ENCODE measurements at regions not wholly inside any gene's neighbourhood (a gene's known extent, or its start where the extent isn't known, plus 50 kb on each side); places are given as distances from the start of the nearest gene placed in this dataset.

DNA sequence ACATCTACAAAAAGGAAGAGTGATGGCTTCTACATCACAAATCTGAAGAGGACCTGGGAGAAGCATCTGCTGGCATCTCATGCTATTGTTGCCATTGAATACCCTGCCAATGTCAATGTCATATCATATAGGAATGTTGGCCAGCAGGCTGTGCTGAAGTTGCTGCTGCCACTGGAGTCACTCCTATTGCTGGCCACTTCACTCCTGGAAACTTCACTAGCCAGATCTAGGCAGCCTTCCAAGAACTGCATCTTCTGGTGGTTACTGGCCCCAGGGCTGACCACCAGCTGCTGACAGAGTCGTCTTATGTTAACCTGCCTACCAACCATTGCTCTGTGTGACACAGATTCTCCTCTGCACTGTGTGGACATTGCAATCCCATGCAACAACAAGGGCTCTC, 111.8 kb downstream of the PERP start:
- no peak for DNase-seq (ENCODE audit: low spot score)
- Histone ChIP-seq H2BK12ac (ENCODE audit: low read length) (no peak overlapping the region), H3K27me3 (ENCODE audit: control insufficient read depth in 3 of 3, insufficient read depth in 3 of 3, low read depth in 1 of 3, low read length in 3 of 3) (no peaks in the 10 kb centered on the region), H3K4me3 (ENCODE audit: low read length in 2 of 2) (no peak overlapping the region), H2AK5ac (ENCODE audit: low read depth, low read length) (no peak overlapping the region), H3K4me1 (ENCODE audit: control insufficient read depth in 2 of 2, insufficient read depth in 1 of 2, low read depth in 1 of 2, low read length in 2 of 2) (no peaks in the 10 kb centered on the region), H3K4me2 (ENCODE audit: insufficient read depth, low read length, poor library complexity, severe bottlenecking) (no peak overlapping the region), H3K18ac (ENCODE audit: low read length) (no peak overlapping the region), H2BK15ac (ENCODE audit: low read length) (no peak overlapping the region), H3K4ac (ENCODE audit: low read length) (no peak overlapping the region), H3K9me3 (replicated peaks in 1 of 2; ENCODE audit: control insufficient read depth in 2 of 2, insufficient read depth in 1 of 2, low read depth in 1 of 2, low read length in 2 of 2) (peaks cover 0 to 1% of the 10 kb centered on the region in 2 donors), H4K91ac (ENCODE audit: low read depth, low read length, poor library complexity) (no peak overlapping the region), H3K23ac (ENCODE audit: low read depth, low read length, poor library complexity) (no peak overlapping the region), H3K27ac (replicated peaks; ENCODE audit: low read length) (no peak overlapping the region), H3K36me3 (replicated peaks in 1 of 2; ENCODE audit: control insufficient read depth in 2 of 2, insufficient read depth in 2 of 2, low read length in 2 of 2) (no peaks in the 10 kb centered on the region), H3K14ac (ENCODE audit: low read length) (no peak overlapping the region), H2AFZ (ENCODE audit: low read length) (no peak overlapping the region), H2BK5ac (ENCODE audit: low read length) (no peak overlapping the region), H3K79me1 (ENCODE audit: low read depth, low read length) (no peaks in the 10 kb centered on the region), H2BK120ac (ENCODE audit: low read depth, low read length) (no peak overlapping the region), H4K8ac (ENCODE audit: low read depth, low read length) (no peak overlapping the region), H3K9ac (ENCODE audit: low read depth, low read length, poor library complexity) (no peak overlapping the region)
- no CpG with 5 or more reads among the region's 1 CpG for WGBS, 2 donors (ENCODE audit: extremely low coverage in 2 of 2, insufficient read length in 2 of 2, insufficient replicate concordance in 1 of 2)

GRCh38 chr6:137998461-137999019, 108.7 kb downstream of the PERP start:
- no peaks in the 10 kb centered on the region for H3K4me1 ChIP-seq (ENCODE audit: control insufficient read depth in 2 of 2, insufficient read depth in 1 of 2, low read depth in 1 of 2, low read length in 2 of 2)
- H2BK120ac ChIP-seq (ENCODE audit: low read depth, low read length), result no peak overlapping the region
- no peak for DNase-seq (ENCODE audit: low spot score)
- no peak overlapping the region for H3K18ac ChIP-seq (ENCODE audit: low read length)
- peaks cover 0 to 1% of the 10 kb centered on the region in 2 donors for H3K9me3 ChIP-seq (replicated peaks in 1 of 2; ENCODE audit: control insufficient read depth in 2 of 2, insufficient read depth in 1 of 2, low read depth in 1 of 2, low read length in 2 of 2)
- H2BK12ac ChIP-seq (ENCODE audit: low read length), result no peak overlapping the region
- no peak overlapping the region for H3K23ac ChIP-seq (ENCODE audit: low read depth, low read length, poor library complexity)
- H2BK15ac ChIP-seq (ENCODE audit: low read length), result no peak overlapping the region
- no peak overlapping the region for H2AK5ac ChIP-seq (ENCODE audit: low read depth, low read length)
- no peak overlapping the region for H2AFZ ChIP-seq (ENCODE audit: low read length)
- no peak overlapping the region for H3K14ac ChIP-seq (ENCODE audit: low read length)
- H3K4me2 ChIP-seq (ENCODE audit: insufficient read depth, low read length, poor library complexity, severe bottlenecking), result no peak overlapping the region
- no peak overlapping the region for H3K27ac ChIP-seq (replicated peaks; ENCODE audit: low read length)
- no peak overlapping the region for H3K9ac ChIP-seq (ENCODE audit: low read depth, low read length, poor library complexity)
- no peak overlapping the region for H2BK5ac ChIP-seq (ENCODE audit: low read length)
- no peaks in the 10 kb centered on the region for H3K79me1 ChIP-seq (ENCODE audit: low read depth, low read length)
- no peaks in the 10 kb centered on the region for H3K27me3 ChIP-seq (ENCODE audit: control insufficient read depth in 3 of 3, insufficient read depth in 3 of 3, low read depth in 1 of 3, low read length in 3 of 3)
- no peak overlapping the region for H4K8ac ChIP-seq (ENCODE audit: low read depth, low read length)
- H3K36me3 ChIP-seq (replicated peaks in 1 of 2; ENCODE audit: control insufficient read depth in 2 of 2, insufficient read depth in 2 of 2, low read length in 2 of 2), result no peaks in the 10 kb centered on the region
- WGBS, 2 donors (ENCODE audit: extremely low coverage in 2 of 2, insufficient read length in 2 of 2, insufficient replicate concordance in 1 of 2), result no CpG with 5 or more reads among the region's 4 CpGs
- no peak overlapping the region for H4K91ac ChIP-seq (ENCODE audit: low read depth, low read length, poor library complexity)
- H3K4me3 ChIP-seq (ENCODE audit: low read length in 2 of 2), result no peak overlapping the region
- no peak overlapping the region for H3K4ac ChIP-seq (ENCODE audit: low read length)

GRCh38 chr6:137999815-138000214, 107.4 kb downstream of the PERP start:
- Histone ChIP-seq H2AK5ac (ENCODE audit: low read depth, low read length) (no peak overlapping the region), H3K36me3 (replicated peaks in 1 of 2; ENCODE audit: control insufficient read depth in 2 of 2, insufficient read depth in 2 of 2, low read length in 2 of 2) (no peaks in the 10 kb centered on the region)

DNA sequence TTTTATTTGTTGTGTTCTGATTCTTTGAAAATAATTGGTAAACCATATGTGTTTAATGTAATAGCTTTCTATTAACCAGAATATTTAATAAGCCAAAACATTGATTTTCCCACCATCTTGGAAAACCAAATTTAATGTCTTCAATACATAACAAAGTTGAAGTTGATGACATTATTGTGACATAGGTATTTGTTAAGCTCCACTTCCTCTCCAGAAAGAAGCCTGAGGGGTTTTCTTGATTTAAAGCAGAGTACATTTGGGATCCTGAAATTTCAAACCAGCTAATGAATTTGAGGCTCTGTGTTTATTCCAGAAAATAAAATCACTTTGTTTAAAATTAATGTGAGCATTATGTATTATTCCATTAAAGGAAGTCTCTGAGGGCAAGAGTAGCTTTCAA, 106.3 kb downstream of the PERP start:
- no peak overlapping the region for H3K9ac ChIP-seq (ENCODE audit: low read depth, low read length, poor library complexity)
- no peak overlapping the region for H3K23ac ChIP-seq (ENCODE audit: low read depth, low read length, poor library complexity)
- no peaks in the 10 kb centered on the region for H3K36me3 ChIP-seq (replicated peaks in 1 of 2; ENCODE audit: control insufficient read depth in 2 of 2, insufficient read depth in 2 of 2, low read length in 2 of 2)
- H3K14ac ChIP-seq (ENCODE audit: low read length), result no peak overlapping the region
- H3K27ac ChIP-seq (replicated peaks; ENCODE audit: low read length), result no peak overlapping the region
- no peak overlapping the region for H2AK5ac ChIP-seq (ENCODE audit: low read depth, low read length)
- no peak overlapping the region for H2BK5ac ChIP-seq (ENCODE audit: low read length)
- H4K91ac ChIP-seq (ENCODE audit: low read depth, low read length, poor library complexity), result no peak overlapping the region
- no peaks in the 10 kb centered on the region for H3K79me1 ChIP-seq (ENCODE audit: low read depth, low read length)
- H3K9me3 ChIP-seq (replicated peaks in 1 of 2; ENCODE audit: control insufficient read depth in 2 of 2, insufficient read depth in 1 of 2, low read depth in 1 of 2, low read length in 2 of 2), result peaks cover 0 to 1% of the 10 kb centered on the region in 2 donors
- no peaks in the 10 kb centered on the region for H3K27me3 ChIP-seq (ENCODE audit: control insufficient read depth in 3 of 3, insufficient read depth in 3 of 3, low read depth in 1 of 3, low read length in 3 of 3)
- H2BK12ac ChIP-seq (ENCODE audit: low read length), result no peak overlapping the region
- no peak overlapping the region for H3K4ac ChIP-seq (ENCODE audit: low read length)
- H2BK120ac ChIP-seq (ENCODE audit: low read depth, low read length), result no peak overlapping the region
- H3K18ac ChIP-seq (ENCODE audit: low read length), result no peak overlapping the region
- H3K4me2 ChIP-seq (ENCODE audit: insufficient read depth, low read length, poor library complexity, severe bottlenecking), result no peak overlapping the region
- H2AFZ ChIP-seq (ENCODE audit: low read length), result no peak overlapping the region
- no peak overlapping the region for H3K4me3 ChIP-seq (ENCODE audit: low read length in 2 of 2)
- H2BK15ac ChIP-seq (ENCODE audit: low read length), result no peak overlapping the region
- no peak overlapping the region for H4K8ac ChIP-seq (ENCODE audit: low read depth, low read length)
- DNase-seq (ENCODE audit: low spot score), result no peak
- H3K4me1 ChIP-seq (ENCODE audit: control insufficient read depth in 2 of 2, insufficient read depth in 1 of 2, low read depth in 1 of 2, low read length in 2 of 2), result no peaks in the 10 kb centered on the region

More at GRCh38 chr6:137999815-138000214, 107.4 kb downstream of the PERP start:
- Histone ChIP-seq H3K4me1 (ENCODE audit: control insufficient read depth in 2 of 2, insufficient read depth in 1 of 2, low read depth in 1 of 2, low read length in 2 of 2) (no peaks in the 10 kb centered on the region), H3K27me3 (ENCODE audit: control insufficient read depth in 3 of 3, insufficient read depth in 3 of 3, low read depth in 1 of 3, low read length in 3 of 3) (no peaks in the 10 kb centered on the region), H3K18ac (ENCODE audit: low read length) (no peak overlapping the region), H3K27ac (replicated peaks; ENCODE audit: low read length) (no peak overlapping the region), H2AFZ (ENCODE audit: low read length) (no peak overlapping the region), H2BK5ac (ENCODE audit: low read length) (no peak overlapping the region), H3K14ac (ENCODE audit: low read length) (no peak overlapping the region), H4K8ac (ENCODE audit: low read depth, low read length) (no peak overlapping the region), H3K4me2 (ENCODE audit: insufficient read depth, low read length, poor library complexity, severe bottlenecking) (no peak overlapping the region), H2BK15ac (ENCODE audit: low read length) (no peak overlapping the region), H4K91ac (ENCODE audit: low read depth, low read length, poor library complexity) (no peak overlapping the region), H3K79me1 (ENCODE audit: low read depth, low read length) (no peaks in the 10 kb centered on the region), H3K4me3 (ENCODE audit: low read length in 2 of 2) (no peak overlapping the region), H3K9ac (ENCODE audit: low read depth, low read length, poor library complexity) (no peak overlapping the region), H3K9me3 (replicated peaks in 1 of 2; ENCODE audit: control insufficient read depth in 2 of 2, insufficient read depth in 1 of 2, low read depth in 1 of 2, low read length in 2 of 2) (peaks cover 0 to 1% of the 10 kb centered on the region in 2 donors), H3K4ac (ENCODE audit: low read length) (no peak overlapping the region), H2BK120ac (ENCODE audit: low read depth, low read length) (no peak overlapping the region), H2BK12ac (ENCODE audit: low read length) (no peak overlapping the region), H3K23ac (ENCODE audit: low read depth, low read length, poor library complexity) (no peak overlapping the region)
- no CpG with 5 or more reads among the region's 5 CpGs for WGBS, 2 donors (ENCODE audit: extremely low coverage in 2 of 2, insufficient read length in 2 of 2, insufficient replicate concordance in 1 of 2)
- DNase-seq (ENCODE audit: low spot score), result no peak
